Right ventricle myocardium inferior (tissue), 1 donor: ENCODE measurements at regions not wholly inside any gene's neighbourhood (a gene's known extent, or its start where the extent isn't known, plus 50 kb on each side); places are given as distances from the start of the nearest gene placed in this dataset.
A peak's percentile ranks its signal among the peaks of the same experiment; 100 is the strongest.

Source experiments
- ATAC-seq: fragments of 200-7000 bp; cut with Tn5 transposase; one replicate; pipeline ENCODE4 v1.9.1; 2020; ENCODE audit warnings: mild to moderate bottlenecking, moderate library complexity
- DNase-seq: peaks from one replicate; pipeline ENCODE4 v3.0.0; 2021; ENCODE audit errors: missing footprints
- intact Hi-C: fragments of 100-400 bp; cut with DNase I; formaldehyde crosslinking; loops from one replicate; pipeline ENCODE4 v1.11.0; 2022
- donor health status: DM: no; HTN: yes; CAD: no; lungs with severe emphysema.

GRCh38 chr7:27359181-27360125 is 116.9 kb downstream of the EVX1 start:
- intact Hi-C loops, result no loop called here
- ATAC-seq (no peak), DNase-seq (no peak)

- intact Hi-C loops, result no loop called here
- DNase-seq (no peak), ATAC-seq (no peak)
These were observed 118.9 kb downstream of the EVX1 start for GRCh38 chr7:27361522-27361921.

- intact Hi-C loops, result no loop called here
- ATAC-seq (no peak), DNase-seq (no peak)
These were observed 119.4 kb downstream of the EVX1 start for GRCh38 chr7:27362026-27362425.

- intact Hi-C loops, result no loop called here
- ATAC-seq (peak; percentile 97), DNase-seq (peak; percentile 87)
These were observed 121.7 kb downstream of the EVX1 start for GRCh38 chr7:27364344-27364758.

- no peak for ATAC-seq
- intact Hi-C loops, result no loop called here
- no peak for DNase-seq
These were observed 124.8 kb downstream of the EVX1 start for GRCh38 chr7:27367179-27367932.

GRCh38 chr7:27367933-27368549 is 125.4 kb downstream of the EVX1 start:
- ATAC-seq (no peak), DNase-seq (no peak)
- intact Hi-C loops, result no loop called here

- ATAC-seq (peak; percentile 75), DNase-seq (no peak)
- intact Hi-C loops, result no loop called here
These were observed 132.6 kb downstream of the EVX1 start for GRCh38 chr7:27374958-27375841.

GRCh38 chr7:27375958-27376357 is 133.4 kb downstream of the EVX1 start:
- ATAC-seq, result peak; percentile 70
- DNase-seq, result no peak
- intact Hi-C loops, result no loop called here

- ATAC-seq (no peak), DNase-seq (no peak)
- intact Hi-C loops, result no loop called here
These were observed 135.4 kb downstream of the EVX1 start for GRCh38 chr7:27377988-27378387.

GRCh38 chr7:27382307-27382706 is 139.7 kb downstream of the EVX1 start:
- DNase-seq (no peak), ATAC-seq (no peak)
- intact Hi-C loops, result no loop called here

- no peak for DNase-seq
- ATAC-seq, result no peak
- intact Hi-C loops, result no loop called here
These were observed 144.0 kb downstream of the EVX1 start for GRCh38 chr7:27386581-27386980.

GRCh38 chr7:27387864-27388263 is 145.3 kb downstream of the EVX1 start:
- no peak for DNase-seq
- ATAC-seq, result no peak
- intact Hi-C loops, result no loop called here

GRCh38 chr7:27388561-27388960 is 146.0 kb downstream of the EVX1 start:
- no peak for DNase-seq
- intact Hi-C loops, result no loop called here
- no peak for ATAC-seq

- DNase-seq (no peak), ATAC-seq (peak; percentile 65)
These were observed 146.9 kb downstream of the EVX1 start for GRCh38 chr7:27389496-27389895.

GRCh38 chr7:27392477-27392876 is 149.9 kb downstream of the EVX1 start:
- DNase-seq (no peak), ATAC-seq (no peak)
- intact Hi-C loops, result no loop called here

More at GRCh38 chr7:27389496-27389895, 146.9 kb downstream of the EVX1 start:
- intact Hi-C loops, result no loop called here

- DNase-seq (no peak), ATAC-seq (no peak)
- intact Hi-C loops, result no loop called here
These were observed 152.3 kb downstream of the EVX1 start for GRCh38 chr7:27394871-27395270.

GRCh38 chr7:27395626-27396025 is 153.0 kb downstream of the EVX1 start:
- ATAC-seq (no peak), DNase-seq (no peak)
- intact Hi-C loops, result no loop called here

GRCh38 chr7:27397503-27397902 is 154.9 kb downstream of the EVX1 start:
- intact Hi-C loops, result no loop called here
- ATAC-seq (no peak), DNase-seq (no peak)

- ATAC-seq, result no peak
These were observed 156.2 kb downstream of the EVX1 start for GRCh38 chr7:27398851-27399250.

More at GRCh38 chr7:27398851-27399250, 156.2 kb downstream of the EVX1 start:
- no peak for DNase-seq
- intact Hi-C loops, result no loop called here
